ENCODE measurements at regions not wholly inside any gene's neighbourhood (a gene's known extent, or its start where the extent isn't known, plus 50 kb on each side); places are given as distances from the start of the nearest gene placed in this dataset.

GRCh38 chr7:63054191-63054661, 944.4 kb upstream of the ZNF722 start:
- TF ChIP-seq CTCF (conservative IDR thresholded peaks at IDR 0.05) (no peak), EZH2 (IDR thresholded peaks at IDR 0.05; ENCODE audit: low read depth) (no peak)
